ENCODE measurements at regions not wholly inside any gene's neighbourhood (a gene's known extent, or its start where the extent isn't known, plus 50 kb on each side); places are given as distances from the start of the nearest gene placed in this dataset.
A peak's percentile ranks its signal among the peaks of the same experiment; 100 is the strongest.

DNA sequence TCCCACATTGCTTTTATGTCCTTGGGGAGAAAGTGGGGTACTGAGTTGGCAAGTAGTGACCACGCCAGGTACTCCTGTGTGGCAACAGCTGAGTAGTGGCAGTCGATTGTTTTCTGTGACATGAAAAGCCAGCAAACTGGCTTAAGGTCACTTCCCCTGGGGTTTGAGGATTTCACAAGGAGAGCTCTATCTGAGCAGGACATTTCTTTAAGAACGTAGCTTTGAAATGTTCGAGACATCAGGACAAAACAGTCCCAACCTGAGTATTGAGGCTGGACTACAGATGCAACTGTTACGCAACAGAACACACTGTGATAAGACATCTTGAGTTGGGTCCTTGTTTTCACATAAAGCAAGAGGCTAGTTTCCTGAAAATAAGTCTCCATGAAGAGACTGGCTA lies 146.7 kb upstream of the KLF14 start:
- DNase-seq = no peak

DNA sequence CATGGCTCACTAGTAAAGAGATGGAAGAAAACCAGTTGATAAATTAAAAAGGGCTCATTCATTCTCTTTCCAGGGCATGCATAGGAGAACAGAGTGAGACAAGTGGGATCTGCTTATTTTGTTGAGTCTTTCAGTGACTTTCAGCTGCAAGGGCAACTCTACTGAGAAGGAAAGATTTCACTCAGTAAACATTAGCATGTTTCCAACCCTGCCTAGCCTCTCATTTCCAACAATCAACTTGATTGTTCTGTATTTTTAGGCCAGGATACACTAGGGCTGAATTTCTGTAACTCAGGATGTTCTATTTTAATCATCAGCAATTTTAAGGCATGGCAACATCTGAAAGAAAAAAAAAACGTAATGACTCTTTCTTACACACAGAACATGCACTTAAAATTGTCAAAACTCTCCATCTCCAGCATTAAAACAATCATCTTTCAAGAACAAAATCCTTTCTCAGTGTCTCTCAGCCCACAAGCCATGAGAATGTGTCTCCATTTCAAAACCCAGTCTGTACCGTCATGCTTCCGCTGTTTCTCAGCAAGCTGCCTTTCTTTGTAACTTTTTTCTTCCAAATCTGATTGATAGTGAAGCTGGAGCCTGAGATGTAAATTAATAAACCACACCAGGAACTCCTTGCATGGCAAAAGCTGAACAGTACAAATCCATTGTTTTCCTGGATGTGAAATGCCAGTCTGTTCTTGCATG lies 147.2 kb upstream of the KLF14 start:
- DNase-seq = no peak

DNA sequence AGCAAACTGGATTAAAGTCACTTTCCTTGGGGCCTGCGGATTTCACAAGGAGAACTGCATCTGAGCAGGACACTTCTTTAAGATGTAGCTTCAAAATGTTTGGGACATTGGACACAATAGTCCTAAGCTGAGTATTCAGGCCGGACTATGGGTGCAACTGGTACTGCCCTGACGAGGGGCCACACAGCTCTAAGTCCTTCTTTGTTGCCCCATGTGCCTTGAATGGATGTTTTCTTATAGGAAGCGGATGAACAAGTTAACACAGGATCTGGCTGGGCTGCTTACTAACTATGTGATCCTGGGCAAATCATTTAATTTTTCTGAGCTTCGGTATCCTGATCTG lies 147.8 kb upstream of the KLF14 start:
- DNase-seq = no peak

DNA sequence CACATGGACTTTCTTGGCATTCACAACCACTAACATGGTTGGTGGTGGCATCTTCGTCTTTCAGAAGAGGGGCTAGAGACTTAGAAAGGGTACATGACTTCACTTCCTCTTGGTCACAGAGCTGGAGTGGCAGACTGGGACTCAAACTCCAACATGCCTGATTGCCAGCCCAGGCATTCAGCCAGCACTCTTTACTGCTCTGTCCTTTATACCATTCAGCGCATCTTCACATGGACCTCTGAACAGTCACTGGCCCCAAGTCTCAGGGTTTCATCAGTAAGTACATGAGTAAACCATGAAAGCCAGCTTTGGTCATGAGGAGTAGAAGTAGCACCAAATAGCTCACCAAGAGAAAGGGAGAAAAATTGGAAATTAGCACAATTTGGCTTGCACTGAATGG lies 148.4 kb upstream of the KLF14 start:
- DNase-seq = no peak

DNA sequence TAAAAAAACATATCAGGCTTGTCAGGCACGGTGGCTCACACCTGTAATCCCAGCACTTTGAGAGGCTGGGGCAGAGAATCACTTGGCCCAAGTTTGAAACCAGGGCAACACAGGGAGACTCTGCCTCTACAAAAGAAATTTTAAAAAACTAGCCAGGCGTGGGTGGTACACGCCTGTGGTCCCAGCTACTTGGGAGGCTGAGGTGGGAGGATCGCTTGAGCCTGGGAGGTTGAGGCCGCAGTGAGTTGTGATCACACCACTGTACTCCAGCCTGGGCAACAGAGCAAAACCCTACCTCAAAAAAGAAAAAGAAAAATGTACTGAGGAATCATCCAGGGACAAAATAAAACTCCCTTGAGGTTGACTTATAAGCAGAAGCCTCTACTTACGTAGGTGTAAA lies 149.9 kb upstream of the KLF14 start:
- no peak for DNase-seq

DNA sequence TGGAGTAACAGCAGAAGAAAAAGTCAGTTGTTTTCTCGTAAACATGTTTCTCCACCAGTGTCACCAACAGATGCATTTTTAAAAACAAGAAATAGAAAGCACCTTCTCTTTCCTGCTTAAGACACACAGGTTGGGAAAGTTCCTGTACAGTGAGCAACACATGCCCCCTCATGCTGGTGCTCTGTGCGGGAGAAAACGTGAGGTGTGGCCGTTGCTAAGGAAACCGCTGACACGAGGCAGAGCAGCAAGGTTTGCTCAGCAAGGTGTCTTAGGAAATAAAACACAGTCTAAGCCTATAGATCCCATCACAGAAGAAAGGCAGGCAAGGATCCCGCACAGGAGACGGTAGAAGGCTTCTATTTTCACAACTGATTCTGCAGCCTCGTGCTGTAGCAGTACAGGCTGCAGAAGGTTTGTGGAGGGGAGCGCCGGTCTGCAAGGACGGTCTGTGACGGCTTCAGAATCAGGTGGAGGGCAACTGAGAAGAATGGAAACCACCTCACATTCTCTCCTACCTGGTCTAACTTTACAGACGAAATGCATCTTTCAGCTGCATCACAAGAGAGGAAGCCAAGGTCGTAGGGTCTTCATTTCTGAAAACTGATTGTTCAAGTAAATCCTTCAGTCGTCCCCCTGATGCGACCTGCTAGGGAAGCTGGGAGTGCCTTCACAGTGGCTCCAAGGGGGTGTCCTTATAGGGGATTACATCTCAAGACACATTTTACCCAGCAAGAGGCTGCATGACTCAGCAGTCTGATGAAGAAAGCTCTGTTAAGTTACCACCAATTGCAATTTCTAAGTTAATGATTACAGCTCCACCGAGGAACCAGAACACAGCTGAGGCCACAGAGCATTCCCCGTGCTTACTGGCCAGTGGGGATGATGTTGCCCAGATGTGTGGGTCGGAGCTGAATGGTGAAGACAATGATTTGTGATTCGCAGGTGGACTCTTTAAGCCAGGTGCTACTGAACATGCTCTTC lies 150.7 kb upstream of the KLF14 start:
- no peak for DNase-seq

DNA sequence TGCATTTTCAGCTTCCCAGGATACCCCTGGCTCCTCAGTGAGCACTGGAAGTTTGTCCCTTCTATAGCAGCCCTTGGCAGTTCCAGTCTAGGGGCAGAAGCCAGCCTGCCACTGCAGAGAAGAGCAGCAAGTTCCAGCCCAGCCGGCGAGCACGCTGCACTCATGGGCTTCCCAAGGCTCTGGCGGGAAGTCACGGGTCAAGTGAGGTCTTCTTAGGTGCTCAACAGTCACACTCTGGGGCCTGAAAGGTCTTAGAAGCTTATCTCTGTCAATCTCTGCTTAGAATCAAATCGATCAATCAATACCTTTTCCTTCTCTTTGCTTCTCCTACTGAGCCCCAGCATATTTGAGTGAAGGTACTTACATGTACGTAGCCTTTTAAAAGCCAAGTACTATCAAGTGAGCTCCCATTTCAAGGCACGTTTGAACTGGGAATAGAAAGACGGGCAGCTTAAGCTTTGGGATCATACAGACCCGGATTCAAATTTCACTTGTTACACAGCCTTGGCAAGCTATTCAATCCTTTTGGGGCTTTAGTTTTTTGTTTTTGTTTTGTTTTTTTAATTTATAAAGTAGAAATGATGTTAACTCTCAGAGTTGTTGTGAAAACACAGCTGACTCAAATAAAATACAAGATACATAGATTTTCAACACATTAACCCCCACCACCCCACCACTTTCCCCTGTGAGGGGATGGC lies 152.6 kb upstream of the KLF14 start:
- DNase-seq = no peak

DNA sequence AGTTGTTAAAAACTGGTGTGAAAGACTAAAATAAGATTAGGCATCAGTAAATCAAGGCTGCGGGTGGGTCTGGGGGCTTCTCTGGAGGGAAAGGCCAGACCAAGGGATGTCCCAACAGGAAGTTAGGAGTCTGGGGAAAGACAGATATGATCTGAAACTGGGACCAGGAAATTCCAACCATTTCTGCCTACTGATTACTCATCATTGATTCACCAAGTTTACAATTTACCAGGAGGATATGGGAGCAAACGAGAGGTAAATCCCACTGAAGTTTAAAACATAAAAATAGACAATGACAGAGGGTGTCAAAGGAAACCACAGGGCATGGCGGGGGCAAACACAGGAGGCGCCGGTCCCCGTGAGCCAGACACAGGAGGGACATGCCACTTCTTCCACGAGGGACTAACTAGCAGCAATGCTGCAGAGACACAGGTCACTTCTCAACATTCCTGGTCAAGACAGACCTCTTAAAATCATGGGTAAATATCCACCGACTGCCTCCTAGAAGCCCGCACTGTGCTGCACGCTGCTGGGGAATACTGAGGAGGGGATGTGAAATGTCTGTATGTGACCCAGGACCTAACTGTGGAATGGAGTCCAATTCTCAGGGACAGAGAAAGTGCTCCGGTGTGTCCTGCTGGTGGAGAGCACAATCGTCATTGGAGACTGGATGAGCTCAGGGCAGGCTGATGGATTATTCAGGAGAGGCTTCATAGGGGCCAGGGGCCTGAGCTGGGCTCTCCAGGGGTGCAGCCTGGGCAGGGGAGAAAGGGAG lies 153.4 kb upstream of the KLF14 start:
- DNase-seq = no peak

DNA sequence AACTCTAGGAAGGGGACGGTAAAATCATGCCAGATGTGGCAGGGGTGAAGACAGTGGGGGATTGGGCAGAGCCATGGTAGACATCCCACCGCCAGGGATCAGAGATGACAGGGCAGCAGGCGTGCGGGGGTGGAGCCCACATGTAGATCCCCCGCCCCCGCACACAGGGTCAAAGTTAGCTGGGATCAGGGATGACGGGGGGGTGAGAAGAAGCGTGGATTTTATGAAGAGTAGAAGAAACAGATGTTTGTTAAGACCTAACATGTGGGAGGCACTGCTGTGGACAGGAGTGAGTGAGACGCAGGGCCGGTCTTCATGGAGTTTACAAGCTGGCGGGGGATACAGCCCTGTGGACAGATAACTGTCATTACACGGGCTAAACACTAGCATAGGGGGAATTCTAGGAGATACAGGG lies 154.0 kb upstream of the KLF14 start:
- no peak for DNase-seq

DNA sequence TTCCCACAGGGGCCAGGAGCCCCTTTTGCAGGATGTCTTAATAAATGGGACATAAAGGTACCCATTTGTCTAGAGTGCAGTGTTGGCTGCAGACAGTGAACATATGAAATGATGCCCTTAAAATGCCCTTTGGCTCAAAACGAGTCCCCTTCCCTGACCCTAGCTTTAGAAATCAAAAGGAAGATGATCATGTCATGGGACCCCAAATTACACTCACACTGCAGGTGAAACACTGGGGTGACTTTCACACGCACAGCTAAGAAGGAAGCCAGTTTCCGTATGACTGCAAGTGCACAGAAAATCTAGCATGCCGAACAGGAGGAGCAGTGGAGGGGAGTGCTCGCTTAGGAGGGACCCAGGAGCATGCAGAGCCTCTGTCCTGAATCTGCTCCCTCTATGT lies 154.5 kb upstream of the KLF14 start:
- DNase-seq = no peak

DNA sequence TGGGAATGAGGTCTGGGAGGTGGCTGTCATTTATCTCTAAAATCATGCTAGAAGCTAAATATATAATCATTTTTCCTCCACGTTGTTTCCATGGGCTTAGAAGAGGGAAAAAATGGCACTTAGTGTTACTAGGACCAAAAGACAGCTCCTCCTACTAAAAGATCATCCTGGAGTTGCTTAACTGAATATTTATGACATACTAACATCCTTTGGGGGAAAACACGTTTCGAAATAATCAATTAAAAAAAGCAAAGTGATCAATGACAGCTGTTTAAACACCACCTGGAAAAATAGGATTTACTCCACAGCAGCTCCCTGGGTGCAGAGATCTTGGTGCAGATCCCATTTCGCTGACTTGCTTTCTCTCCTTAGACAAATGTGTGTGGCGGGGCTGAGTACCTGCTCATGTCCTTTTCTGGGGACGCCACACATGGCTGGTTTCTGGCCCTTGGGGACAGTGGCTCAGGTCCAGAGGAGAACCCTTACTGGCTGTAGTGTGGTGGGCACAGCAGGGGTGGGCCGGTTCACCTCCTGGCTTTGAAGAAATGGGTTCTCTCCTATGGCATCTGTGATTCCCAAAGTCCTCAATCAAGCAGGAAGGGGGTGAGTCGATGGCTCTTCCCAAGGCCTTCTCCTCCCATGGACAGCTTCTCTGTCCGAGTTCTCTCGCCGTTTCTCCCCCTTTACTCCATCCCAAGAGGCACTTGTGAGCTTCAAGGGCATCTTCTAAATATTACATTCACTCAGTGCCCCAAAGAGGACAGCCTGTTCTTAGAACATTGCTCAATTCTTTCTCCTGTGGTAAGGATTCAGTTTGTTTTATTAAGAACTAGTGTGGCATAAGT lies 156.4 kb upstream of the KLF14 start:
- no peak for DNase-seq

DNA sequence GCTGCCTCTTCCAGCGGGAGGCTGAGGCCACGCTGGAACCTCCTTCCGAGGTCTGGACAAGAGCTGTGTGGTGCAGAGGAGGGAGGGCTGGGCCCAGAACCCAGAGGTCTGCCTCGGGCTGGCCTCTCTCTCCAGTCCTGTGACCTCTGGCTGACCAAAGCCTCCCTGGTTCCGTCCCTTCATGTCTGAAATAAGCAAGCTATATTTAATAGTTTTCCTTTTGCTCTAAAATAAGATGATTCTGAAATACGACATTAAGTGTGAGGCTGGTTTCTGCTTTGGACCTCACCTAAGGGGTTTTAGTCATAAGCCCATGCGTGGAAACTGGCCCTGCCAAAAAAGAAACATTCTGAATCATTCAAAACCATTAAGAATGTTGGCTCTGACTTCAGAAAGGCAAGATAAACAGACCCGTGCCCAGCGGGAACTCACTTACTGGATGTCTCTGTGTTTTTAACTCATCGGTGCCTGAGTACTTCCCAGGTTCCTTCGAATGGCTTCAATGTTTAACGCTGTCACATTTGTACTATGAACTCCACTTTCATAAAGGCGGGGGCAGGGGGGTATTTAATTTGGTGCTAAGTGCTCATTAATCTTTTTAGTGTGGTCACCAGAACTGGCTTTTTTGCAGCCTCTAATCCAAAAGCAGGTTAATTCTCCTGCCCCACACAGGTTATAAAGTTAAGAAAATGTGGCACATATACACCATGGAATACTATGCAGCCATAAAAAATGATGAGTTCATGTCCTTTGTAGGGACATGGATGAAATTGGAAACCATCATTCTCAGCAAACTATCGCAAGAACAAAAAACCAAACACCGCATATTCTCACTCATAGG lies 157.5 kb upstream of the KLF14 start:
- DNase-seq = no peak

DNA sequence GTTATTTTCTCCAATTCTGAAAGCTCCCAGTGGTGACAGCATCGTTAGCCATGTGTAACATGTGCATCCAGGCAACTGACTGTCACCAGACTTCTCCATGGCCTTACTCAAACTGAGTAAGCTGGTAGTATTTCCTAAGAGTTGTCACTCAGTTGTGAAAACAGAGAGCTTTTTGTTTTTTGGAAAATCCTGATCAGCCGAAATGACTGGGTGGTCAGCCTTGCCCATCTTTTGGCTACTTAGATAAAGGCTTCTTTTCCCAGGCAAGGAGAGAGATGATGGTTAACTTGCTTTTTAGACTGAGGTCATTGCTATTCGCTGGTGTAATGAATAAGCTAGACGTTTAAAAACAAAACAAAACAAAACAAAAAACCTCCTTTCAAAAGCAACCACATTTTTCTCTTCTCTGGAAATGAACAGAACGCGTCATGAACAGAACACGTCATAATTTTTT lies 159.5 kb upstream of the KLF14 start:
- DNase-seq = peak; percentile 24

DNA sequence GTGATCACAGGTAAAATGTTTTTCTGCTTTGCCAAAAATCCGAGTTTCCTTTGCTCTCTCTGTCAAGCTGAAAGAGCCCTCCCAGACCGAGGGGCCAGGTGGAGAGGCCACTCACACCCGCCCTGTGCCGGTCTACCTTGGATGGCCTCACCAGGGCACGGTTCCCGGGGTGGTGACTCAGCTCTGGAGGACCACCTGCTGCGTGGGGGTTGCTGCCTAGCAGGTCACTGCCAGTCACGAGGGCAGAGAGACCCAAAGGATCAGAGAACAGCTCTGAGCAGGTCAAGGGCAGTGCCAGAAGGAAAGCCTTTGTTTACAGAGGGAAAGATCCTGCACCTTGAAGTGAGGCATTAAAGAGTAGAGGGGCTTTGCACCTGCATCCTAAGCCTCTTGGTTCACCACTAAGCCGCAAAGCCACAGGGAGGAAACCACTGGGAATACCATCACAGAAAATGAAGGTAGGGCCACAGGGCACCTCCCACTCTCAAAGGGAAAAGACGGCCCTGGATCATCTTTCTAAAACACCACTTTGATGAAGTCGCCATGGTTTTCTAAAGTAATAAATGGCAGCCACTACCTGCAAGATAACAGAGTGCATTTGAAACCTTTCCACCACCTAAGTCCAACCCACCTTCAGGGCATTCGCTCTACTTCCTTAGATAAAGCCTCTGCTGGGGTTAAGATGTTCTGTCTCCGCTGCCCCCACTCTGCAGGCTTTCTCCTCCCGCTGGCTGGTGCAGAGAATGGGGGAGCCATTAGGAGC lies 160.3 kb upstream of the KLF14 start:
- peak; percentile 43 for DNase-seq

DNA sequence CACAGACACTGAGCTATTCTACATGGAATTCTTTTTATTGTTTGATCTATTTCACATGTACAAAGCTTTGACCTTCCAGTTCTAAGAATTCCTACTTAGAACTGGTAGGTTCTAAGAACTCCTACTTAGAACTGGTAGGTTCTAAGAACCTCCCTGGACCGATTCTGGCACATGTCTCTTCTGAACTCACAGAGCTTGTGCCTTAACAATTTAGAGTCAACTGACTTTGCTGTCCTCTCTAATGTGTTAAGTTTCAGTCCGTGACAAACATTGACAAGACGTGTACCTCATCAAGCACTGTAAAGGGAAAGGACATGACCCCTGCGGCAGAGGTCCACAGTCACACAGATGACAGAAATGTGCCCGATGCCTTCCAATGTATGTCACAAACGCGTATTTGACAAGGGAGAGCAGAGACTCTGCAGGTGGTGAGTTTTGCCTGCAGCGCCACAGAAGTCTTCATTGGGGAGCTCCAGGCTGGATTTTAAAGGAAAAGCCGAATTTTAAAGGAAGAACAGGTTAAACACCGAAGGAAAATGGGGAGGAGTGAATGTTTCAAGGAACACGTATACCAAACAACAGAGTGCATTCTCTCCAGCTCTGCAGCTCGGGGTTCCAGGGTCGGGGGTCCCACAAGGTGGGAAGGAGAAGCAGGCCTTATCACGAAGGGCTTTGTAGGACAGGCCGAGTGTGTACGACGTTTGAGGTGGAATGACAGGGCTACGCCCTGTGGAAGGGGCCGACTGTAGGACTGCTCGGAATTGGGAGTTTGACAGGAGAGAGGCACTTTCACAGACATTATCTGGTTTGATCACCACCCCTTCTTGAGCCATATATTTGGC lies 161.1 kb upstream of the KLF14 start:
- no peak for DNase-seq

DNA sequence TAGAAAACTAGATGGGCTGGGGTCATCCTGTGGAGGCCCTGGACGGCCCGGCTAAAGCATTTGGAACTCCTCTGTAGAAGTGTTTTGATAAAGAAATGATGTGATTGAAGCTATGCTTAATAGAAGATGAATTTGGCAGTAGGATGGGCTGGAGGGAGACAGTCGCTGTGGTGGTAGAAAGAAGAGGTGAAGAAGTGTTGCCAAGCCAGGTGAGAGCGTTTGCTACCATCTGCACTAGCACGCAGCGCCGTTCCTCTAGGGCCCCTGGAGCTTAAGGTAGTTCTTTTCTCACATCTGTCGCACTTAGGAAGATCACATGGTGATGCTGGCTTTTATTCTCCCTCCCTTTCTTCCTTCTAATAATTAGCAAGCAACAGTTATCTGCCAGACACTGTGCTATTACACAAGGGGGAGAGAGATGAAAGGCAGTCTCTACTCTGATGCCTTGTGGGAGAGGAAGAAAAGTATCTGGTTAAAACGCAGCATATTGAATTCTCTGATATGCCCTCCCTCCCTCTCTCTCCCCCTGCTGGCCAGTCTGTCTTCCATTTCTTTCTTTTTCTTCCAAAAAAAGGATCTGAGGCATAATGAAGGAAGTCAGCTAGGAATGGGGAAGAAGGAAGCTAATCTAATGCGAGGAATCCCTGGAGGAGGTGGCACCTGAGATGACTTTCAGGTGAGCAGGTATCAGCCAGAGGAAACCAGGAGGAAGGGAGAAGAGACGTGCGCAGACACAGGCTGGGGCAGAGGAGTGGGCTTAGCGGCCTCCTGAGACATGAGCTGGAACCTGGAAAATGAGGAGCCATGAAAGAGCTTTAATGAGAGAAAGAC lies 162.3 kb upstream of the KLF14 start:
- no peak for DNase-seq

DNA sequence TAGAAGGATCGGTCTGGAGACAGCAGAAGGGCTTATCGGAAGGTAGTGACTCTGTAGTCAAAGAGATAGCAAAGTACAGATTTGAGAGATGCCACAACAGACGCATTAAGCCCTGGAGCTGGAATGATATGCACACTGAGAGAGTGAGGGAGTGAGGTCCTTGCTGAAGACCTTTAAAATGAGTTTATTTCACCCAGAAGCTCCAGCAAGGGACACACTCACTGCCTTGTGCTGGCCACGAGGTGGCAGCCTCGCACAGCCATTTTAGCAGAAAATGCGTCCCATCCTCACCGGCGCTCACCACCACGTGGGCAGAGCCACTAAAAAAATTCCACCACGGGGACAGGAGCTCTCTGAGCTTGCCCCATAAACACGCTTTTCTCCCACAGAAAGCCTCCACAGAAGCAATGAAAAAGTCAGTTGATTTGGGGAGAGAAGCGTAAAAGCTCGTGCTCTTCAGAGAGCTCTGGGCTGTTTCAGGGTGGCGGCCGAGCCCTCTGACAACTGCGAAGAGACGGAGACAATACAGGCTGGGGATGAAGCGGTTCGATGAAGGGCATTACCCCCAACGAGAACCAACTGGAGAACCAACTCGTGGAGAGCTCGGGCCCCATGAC lies 163.0 kb upstream of the KLF14 start:
- DNase-seq = peak; percentile 71

Data from occipital lobe (tissue), 1 donor.